ENCODE measurements at regions not wholly inside any gene's neighbourhood (a gene's known extent, or its start where the extent isn't known, plus 50 kb on each side); places are given as distances from the start of the nearest gene placed in this dataset.

DNA sequence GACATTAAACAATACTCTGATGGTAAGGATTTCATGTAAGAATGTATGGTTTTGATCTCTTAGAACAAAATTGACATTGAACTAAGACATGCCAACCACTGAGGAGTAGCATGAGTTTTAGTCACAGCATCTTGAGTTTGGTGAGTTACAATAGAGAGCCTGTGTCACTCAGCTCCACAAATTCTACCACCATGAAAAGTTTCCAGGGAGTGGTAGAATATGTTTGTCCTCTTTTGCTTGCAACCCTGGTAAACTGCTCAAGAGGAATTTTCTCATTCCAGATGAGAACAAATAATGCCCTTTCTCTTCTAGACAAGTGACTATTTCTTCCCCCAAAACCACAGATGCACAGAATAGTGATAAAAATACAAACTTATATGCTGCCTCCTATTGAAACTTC is 502.0 kb upstream of the VRK2 start:
- no peak for DNase-seq (ENCODE audit: unreplicated experiment)
- intact Hi-C loops (cut with micrococcal nuclease): no loop called here
- no peaks in the 10 kb centered on the region for H3K36me3 Mint-ChIP-seq (ENCODE audit: insufficient read depth, unreplicated experiment)
- peaks cover 12% of the 10 kb centered on the region for H3K4me1 Mint-ChIP-seq (ENCODE audit: insufficient read depth, unreplicated experiment)
- BruUV-seq (replicated peaks): no TSS peak
- no peaks in the 10 kb centered on the region for H3K9me3 Mint-ChIP-seq (ENCODE audit: unreplicated experiment)
- no peaks in the 10 kb centered on the region for H3K27me3 Mint-ChIP-seq (ENCODE audit: insufficient read depth, unreplicated experiment)
- no peak overlapping the region for H3K27ac Mint-ChIP-seq (ENCODE audit: low read depth, unreplicated experiment)
- POLR2A ChIA-PET: no interaction called here
- CTCF ChIA-PET: no interaction called here
- H3K4me3 Mint-ChIP-seq (ENCODE audit: unreplicated experiment): no peak overlapping the region
- TF ChIP-seq CTCF (IDR thresholded peaks at IDR 0.05; ENCODE audit: unreplicated experiment): no peak

DNA sequence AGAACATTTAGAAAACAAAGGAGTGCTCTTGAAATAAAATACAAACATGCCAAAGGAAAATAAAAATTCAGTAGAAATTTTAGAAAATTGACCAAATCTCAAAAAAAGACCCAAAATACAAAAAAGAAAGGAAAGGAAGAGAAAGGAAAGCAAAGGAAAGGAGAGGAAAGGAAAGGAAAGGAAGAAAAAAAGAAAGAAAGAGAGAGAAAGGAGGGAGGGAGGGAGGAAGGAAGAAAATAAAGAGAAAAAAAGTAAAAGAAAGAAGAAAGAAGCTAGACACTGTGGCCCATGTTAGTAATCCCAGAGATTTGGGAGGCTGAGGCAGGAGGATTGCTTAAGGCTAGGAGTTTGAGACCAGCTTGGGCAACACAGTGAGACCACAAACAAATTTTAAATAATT is 500.1 kb upstream of the VRK2 start:
- intact Hi-C loops (cut with micrococcal nuclease): no loop called here
- BruUV-seq (replicated peaks): no TSS peak
- Mint-ChIP-seq H3K27ac (ENCODE audit: low read depth, unreplicated experiment) (no peak overlapping the region), H3K27me3 (ENCODE audit: insufficient read depth, unreplicated experiment) (no peaks in the 10 kb centered on the region), H3K4me3 (ENCODE audit: unreplicated experiment) (no peak overlapping the region), H3K36me3 (ENCODE audit: insufficient read depth, unreplicated experiment) (no peaks in the 10 kb centered on the region), H3K4me1 (ENCODE audit: insufficient read depth, unreplicated experiment) (peaks cover 12% of the 10 kb centered on the region), H3K9me3 (ENCODE audit: unreplicated experiment) (no peaks in the 10 kb centered on the region)
- no peak for DNase-seq (ENCODE audit: unreplicated experiment)
- POLR2A ChIA-PET: no interaction called here
- CTCF ChIA-PET: interaction anchor here (0.5 kb wide), 1 partner anchor 1134 kb away, joined by 3 read pairs; no protein-coding TSS in a partner anchor
- TF ChIP-seq CTCF (IDR thresholded peaks at IDR 0.05; ENCODE audit: unreplicated experiment): no peak

DNA sequence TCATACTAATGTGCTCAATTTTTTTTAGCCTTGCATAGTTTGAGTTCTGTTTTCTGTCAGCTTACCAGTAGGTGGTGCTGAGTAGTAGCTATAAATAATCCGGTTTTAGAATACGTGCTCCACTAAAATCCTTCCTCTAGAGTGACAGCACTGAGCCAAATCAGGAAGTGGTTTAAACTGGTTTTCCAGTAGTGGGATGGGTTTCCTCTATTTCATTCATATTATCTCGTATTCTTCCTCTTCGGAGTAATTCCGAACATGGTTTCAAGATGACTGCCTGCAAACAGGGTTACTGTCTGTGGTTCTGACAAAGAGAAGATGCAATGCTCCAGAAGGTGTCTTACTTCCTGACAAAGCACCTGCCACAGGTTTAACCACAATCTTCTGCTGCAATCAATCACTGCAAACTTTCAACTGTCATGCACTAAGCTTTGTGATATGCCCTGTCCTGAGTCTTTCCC is 496.9 kb upstream of the VRK2 start:
- TF ChIP-seq CTCF (IDR thresholded peaks at IDR 0.05; ENCODE audit: unreplicated experiment): peak; percentile 45
- Mint-ChIP-seq H3K4me1 (ENCODE audit: insufficient read depth, unreplicated experiment) (peaks cover 12% of the 10 kb centered on the region), H3K4me3 (ENCODE audit: unreplicated experiment) (no peak overlapping the region), H3K9me3 (ENCODE audit: unreplicated experiment) (no peaks in the 10 kb centered on the region), H3K27me3 (ENCODE audit: insufficient read depth, unreplicated experiment) (no peaks in the 10 kb centered on the region), H3K36me3 (ENCODE audit: insufficient read depth, unreplicated experiment) (no peaks in the 10 kb centered on the region), H3K27ac (ENCODE audit: low read depth, unreplicated experiment) (no peak overlapping the region)
- intact Hi-C loops (cut with micrococcal nuclease): no loop called here
- ChIA-PET CTCF (interaction anchor here (0.6 to 1.0 kb wide), 3 partner anchors 193 to 1350 kb away, joined by 3 to 4 read pairs (median 3); no protein-coding TSS in a partner anchor), POLR2A (no interaction called here)
- no TSS peak for BruUV-seq (replicated peaks)
- DNase-seq (ENCODE audit: unreplicated experiment): peak; percentile 31

- no peaks in the 10 kb centered on the region for H3K36me3 Mint-ChIP-seq (ENCODE audit: insufficient read depth, unreplicated experiment)
- intact Hi-C loops (cut with micrococcal nuclease): no loop called here
- no peak overlapping the region for H3K27ac Mint-ChIP-seq (ENCODE audit: low read depth, unreplicated experiment)
- H3K9me3 Mint-ChIP-seq (ENCODE audit: unreplicated experiment): no peaks in the 10 kb centered on the region
- H3K27me3 Mint-ChIP-seq (ENCODE audit: insufficient read depth, unreplicated experiment): no peaks in the 10 kb centered on the region
- H3K4me3 Mint-ChIP-seq (ENCODE audit: unreplicated experiment): no peak overlapping the region
- peaks cover 12% of the 10 kb centered on the region for H3K4me1 Mint-ChIP-seq (ENCODE audit: insufficient read depth, unreplicated experiment)
- BruUV-seq (replicated peaks): no TSS peak
- no peak for DNase-seq (ENCODE audit: unreplicated experiment)
- ChIA-PET POLR2A (no interaction called here), CTCF (no interaction called here)
- no peak for TF ChIP-seq CTCF (IDR thresholded peaks at IDR 0.05; ENCODE audit: unreplicated experiment)
Measured at GRCh38 chr2:57550912-57551311, 495.7 kb upstream of the VRK2 start.
